Embryonic facial prominence (tissue), 1 donor: ENCODE measurements at regions not wholly inside any gene's neighbourhood (a gene's known extent, or its start where the extent isn't known, plus 50 kb on each side); places are given as distances from the start of the nearest gene placed in this dataset.
"Not testable (repeated sequence)": the region's sequence is repeated elsewhere in the genome, so short reads cannot be mapped to it uniquely, and the experiment has no call there.

Source experiments
- DNase-seq: peaks from one replicate; pipeline ENCODE4 v3.0.0-alpha.2; 2016; ENCODE audit errors: extremely low spot score

DNA sequence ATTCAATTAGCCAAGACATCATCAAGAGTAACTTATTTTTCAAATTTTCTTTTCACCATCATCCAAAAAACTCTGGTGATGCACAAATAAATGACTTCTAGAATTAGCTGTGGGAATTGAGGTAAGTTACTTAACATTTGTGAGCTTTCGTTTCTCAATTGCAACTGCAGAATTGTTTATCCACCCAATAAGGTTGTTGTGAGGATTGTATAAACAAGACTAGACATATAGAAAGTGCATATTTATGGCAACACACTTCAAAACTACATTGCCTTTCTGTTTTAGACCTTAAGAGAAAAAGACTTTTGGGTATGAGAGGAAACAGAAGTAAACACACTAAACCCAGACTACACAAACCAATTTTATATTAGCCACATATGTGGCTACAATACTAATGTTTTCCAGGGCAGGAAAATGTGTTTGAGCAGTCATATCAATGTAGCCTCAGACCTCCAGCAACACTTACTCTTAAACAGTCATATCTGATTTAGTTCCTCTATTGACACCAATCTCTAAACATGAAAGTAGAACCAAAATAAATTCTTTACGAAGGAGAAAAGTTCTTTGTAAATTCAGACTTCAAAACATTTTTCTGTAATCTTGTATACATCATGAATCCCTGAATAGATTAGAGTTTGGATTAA, 488.0 kb upstream of the CYLC2 start:
- no peak for DNase-seq

- no peak for DNase-seq
These were observed 488.7 kb upstream of the CYLC2 start for GRCh38 chr9:102506406-102506805.

DNA sequence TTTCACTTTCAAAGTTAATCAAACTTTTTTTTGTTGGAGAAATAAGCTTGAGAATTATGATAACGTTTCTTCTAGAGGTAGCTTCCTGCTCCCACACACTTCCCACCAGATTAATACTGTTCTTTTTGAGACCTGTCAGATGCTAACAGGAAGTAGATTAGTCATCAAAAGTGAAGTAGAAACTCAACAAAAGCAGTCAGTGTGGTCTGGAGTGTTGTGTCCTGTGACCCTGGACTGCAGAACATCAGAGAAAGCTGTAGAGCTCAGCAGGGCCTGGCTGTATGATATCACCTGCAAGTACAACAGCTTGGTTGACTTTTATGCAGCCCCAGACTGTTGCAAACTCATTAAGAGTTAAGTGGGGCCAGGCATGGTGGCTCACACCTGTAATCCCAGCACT, 495.7 kb upstream of the CYLC2 start:
- no peak for DNase-seq

GRCh38 chr9:102497709-102498108, 497.4 kb upstream of the CYLC2 start:
- no peak for DNase-seq

DNA sequence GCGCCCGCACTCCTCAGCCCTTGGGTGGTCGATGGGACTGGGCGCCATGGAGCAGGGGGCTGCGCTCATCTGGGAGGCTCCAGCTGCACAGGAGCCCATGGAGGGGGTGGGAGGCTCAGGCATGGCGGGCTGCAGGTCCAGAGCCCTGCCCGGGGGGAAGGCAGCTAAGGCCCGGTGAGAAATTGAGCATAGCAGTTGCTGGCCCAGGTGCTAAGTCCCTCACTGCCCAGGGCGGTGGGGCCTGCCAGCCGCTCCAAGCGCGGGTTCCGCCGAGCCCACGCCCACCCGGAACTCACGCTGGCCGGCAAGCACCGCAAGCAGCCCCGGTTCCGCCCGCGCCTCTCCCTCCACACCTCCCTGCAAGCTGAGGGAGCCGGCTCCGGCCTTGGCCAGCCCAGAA, 508.2 kb upstream of the CYLC2 start:
- DNase-seq: not testable (repeated sequence)

DNA sequence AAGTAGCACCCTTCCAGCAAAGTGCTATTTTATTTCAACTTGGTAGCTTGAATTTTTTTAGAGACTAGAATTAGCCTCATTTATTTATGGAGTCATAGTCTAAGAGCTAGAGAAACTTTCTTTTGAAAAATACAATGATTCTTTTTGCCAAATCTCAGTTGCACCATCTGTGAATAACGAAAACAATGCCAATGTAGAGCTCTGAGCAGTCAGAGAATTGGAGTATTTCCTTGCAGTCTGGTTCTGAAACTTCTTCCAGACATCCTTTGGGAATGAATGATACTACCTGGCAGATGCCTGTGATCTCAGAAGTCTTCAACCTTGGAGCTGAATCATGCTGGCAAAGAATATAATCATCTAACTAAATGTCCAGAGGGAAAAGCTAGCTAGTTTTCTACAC, 511.5 kb upstream of the CYLC2 start:
- no peak for DNase-seq

DNA sequence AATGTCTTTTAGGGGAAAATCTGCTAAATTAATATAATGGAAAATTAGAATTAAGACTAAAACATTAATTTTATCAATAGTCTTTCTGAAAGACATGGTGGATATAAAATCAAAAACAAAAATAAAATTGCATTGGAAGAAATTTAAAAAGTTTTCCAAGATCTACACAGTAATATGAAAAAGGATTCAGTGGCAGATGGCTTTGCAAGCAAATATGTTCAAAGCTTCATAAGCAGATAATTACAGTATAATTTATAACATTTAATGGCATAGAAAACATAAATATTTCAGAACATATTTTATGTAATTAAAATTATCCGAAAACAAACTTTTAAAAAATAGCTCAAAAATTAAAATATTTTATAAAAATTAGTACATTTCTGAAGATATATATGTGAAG, 512.4 kb upstream of the CYLC2 start:
- DNase-seq: no peak

DNA sequence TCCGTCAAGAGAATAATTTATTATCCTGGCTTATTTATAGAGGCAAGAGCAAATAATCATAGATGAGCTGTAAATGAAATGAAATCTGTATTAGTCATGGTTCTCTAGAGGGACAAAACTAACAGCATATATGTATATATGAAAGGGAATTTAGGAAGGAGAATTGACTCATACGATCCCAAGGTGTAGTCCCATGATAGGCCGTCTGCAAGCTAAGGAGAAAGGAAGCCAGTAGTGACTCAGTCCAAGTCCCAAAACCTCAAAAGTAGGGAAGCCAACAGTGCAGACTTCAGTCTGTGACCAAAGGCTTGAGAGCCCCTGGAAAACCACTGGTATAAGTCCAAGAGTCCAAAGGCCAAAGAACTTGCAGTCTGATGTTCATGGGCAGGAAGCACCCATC, 515.9 kb upstream of the CYLC2 start:
- no peak for DNase-seq

DNA sequence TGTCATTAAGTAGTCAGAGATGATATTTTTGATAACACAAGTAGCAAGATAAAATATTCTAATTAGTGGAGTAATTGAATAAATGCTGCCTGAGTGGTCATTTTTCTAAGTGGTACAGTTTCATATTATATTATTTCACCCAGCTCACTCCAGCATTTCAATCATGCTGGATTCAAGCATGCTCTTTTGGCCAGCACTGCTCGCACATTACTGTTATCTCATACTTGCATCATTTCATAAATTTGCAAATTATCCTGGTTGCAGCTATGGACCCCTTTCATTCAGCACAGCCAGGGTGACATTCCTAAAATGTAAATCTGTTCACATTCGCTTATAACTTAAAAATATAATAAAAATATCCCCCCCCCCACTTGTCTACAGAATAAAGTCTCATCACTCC, 520.8 kb upstream of the CYLC2 start:
- DNase-seq: no peak

DNA sequence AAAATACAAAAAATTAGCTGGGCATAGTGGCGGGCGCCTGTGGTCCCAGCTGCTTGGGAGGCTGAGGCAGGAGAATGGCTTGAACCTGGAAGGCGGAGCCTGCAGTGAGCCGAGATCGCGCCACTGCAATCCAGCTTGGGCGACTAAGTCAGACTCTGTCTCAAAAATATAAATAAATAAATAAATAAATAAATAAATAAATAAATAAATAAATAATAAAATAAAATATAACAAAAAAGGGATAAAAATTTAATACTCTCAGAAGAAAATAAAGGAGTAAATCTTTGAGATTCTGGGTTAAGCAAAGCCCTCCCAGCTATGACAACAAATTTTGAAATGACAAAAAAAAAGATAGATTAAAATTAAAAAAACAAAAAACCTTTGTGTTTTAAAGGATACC, 525.7 kb upstream of the CYLC2 start:
- DNase-seq: not testable (repeated sequence)

DNA sequence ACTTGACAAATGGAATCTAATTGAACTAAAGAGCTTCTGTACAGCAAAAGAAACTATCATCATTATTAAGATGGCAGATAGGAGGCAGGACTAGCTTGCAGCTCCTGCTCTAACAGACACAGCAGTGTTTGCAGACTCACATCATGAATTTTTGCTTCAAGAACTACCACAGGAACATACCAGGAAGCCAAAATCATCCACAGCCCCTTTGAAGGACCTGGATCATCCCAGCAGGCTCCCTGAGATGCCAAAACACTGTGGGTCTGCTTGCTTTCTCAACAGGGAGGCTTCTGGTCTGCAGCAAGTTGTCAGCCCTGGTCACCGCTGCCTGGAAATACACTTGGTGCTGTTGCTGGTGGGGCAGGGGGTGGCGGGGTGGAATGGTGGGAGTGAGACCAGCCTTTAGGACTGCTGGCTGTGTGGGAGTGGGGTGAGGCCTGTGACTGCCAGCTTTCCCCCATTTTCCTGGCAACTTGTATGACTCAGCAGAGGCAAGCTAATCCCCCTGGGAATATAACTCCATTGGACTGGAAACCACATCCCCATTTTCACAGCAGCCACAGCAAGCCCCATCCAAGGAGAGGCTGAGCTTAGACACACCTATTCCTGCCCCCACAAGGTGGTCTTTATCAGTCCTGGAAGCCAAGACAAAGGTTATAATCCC, 533.8 kb upstream of the CYLC2 start:
- DNase-seq: no peak

DNA sequence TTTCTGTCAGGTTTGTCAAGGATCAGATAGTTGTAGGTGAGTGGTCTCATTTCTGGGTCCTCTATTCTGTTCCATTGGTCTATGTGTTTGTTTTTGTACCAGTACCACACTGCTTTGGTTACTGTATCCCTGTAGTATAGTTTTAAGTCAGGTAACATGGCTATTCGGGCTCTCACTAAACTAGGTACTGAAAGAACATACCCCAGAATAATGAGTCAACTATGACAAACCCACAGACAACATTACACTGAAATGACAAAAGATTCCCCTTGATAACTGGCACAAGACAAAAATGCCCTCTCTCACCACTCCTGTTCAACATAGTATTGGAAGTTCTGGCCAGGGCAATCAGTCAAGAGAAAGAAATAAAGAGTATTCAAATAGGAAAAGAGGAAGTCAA, 535.3 kb upstream of the CYLC2 start:
- no peak for DNase-seq

DNA sequence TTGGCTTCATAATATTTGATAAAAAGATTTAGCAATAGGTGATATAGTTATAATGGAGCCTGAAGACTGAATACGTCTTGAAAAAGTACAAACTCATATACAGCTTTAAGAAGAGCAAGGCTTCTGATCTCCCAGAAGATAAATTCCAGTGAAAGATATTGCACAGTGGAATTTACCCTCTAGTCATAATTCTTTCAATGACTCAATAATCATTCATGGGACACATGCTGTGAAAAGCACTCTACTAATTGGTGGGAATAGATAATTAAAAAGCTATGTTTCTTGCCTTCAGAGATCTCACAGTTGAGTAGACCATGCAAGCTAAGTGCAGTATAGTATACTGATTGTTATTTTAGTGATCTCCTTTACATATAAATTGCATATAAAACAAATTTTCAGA, 538.6 kb upstream of the CYLC2 start:
- DNase-seq: no peak

DNA sequence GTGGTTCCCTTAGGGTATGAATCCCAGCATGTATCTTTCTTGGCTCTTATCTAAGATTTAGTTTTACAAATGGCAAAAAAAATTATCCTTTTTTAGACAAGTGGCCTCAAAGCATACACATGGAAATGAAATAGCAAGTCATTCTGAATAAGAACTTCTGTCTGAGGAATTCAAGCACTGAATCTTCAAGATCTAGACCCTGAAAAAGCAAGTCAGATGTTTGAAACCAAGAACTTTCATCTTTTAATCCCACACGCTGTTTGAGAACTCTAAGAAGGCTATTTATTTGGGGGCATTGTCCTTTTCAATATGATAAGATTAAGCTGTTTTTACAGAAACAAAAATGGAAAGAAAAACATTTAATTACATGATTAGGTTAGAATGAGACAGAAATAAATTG, 549.2 kb upstream of the CYLC2 start:
- DNase-seq: no peak

GRCh38 chr9:102445181-102445747, 549.9 kb upstream of the CYLC2 start:
- DNase-seq: no peak

DNA sequence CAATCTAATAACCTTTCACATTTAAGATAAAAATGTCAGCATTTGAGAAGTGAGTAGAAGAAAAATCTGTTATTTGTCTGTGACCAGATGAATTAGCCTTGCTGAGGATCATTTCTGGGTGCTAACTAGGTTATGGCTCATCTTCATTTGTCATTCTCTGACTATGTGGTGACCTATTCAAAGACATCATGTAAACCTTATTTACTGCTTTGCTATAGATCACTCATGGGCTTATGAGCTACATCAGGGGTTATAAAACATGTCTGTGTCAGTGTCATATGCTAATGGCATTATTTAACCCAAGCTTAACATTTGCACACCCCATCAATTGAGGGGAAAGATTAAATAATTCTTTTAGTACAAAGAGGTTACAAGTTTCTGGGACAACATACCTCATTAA, 555.5 kb upstream of the CYLC2 start:
- DNase-seq: no peak

GRCh38 chr9:102436599-102436998, 558.5 kb upstream of the CYLC2 start:
- DNase-seq: not testable (repeated sequence)

DNA sequence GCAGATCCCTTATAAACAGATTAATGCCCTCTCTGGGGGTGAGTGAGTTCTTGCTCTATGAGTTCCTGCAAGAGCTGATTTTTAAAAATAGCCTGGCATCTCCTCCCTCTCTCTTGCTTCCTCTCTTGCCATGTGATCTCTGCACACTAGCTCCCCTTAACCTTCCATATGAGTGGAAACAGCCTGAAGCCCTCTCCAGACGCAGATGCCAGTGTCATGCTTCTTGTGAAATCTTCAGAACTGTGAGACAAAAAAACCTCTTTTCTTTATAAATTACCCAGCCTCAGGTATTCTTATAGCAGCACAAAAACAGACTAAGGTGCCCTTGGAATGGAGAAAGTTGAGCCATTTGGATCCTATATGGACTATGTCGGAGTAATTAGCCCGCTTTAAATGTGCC, 559.7 kb upstream of the CYLC2 start:
- DNase-seq: no peak

- no peak for DNase-seq
These were observed 560.6 kb upstream of the CYLC2 start for GRCh38 chr9:102434545-102434944.

- DNase-seq: no peak
These were observed 566.8 kb upstream of the CYLC2 start for GRCh38 chr9:102428305-102428704.

DNA sequence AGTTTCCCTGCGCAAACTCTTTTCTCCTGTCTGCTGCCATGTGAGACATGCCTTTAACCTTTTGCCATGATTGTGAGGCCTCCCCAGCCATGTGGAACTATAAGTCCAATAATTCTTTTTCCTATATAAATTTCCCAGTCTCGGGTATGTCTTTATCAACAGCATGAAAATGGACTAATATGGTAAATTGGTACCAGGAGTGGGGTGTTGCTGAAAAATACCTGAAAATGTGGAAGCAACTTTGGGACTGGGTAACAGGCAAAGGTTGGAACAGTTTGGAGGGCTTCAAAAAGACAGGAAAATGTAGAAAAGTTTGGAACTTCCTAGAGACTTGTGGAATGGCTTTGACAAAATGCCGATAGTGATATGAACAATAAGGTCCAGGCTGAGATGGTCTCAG, 578.9 kb upstream of the CYLC2 start:
- DNase-seq: not testable (repeated sequence)

GRCh38 chr9:102405218-102405867, 589.8 kb upstream of the CYLC2 start:
- DNase-seq: no peak

GRCh38 chr9:102403514-102403913, 591.6 kb upstream of the CYLC2 start:
- DNase-seq: no peak
